ENCODE measurements at regions not wholly inside any gene's neighbourhood (a gene's known extent, or its start where the extent isn't known, plus 50 kb on each side); places are given as distances from the start of the nearest gene placed in this dataset.
A peak's percentile ranks its signal among the peaks of the same experiment; 100 is the strongest.

- no peak overlapping the region for H3K4me3 ChIP-seq (ENCODE audit: low read depth, low read length)
- DNase-seq (ENCODE audit: low read depth), result no peak
- TF ChIP-seq CTCF (IDR thresholded peaks at IDR 0.05; ENCODE audit: insufficient read depth, low read length), result no peak
These were observed 70.4 kb downstream of the GJD2 start for GRCh38 chr15:34684351-34684750.

- peak; percentile 11 for DNase-seq (ENCODE audit: low read depth)
- TF ChIP-seq CTCF (IDR thresholded peaks at IDR 0.05; ENCODE audit: insufficient read depth, low read length), result no peak
- no peak overlapping the region for H3K4me3 ChIP-seq (ENCODE audit: low read depth, low read length)
These were observed 72.1 kb downstream of the GJD2 start for GRCh38 chr15:34682674-34683073.

- DNase-seq (ENCODE audit: low read depth), result no peak
- no peak overlapping the region for H3K4me3 ChIP-seq (ENCODE audit: low read depth, low read length)
These were observed 75.5 kb downstream of the GJD2 start for GRCh38 chr15:34679291-34679690.

GRCh38 chr15:34673241-34673640, 81.6 kb downstream of the GJD2 start:
- TF ChIP-seq CTCF (IDR thresholded peaks at IDR 0.05; ENCODE audit: insufficient read depth, low read length), result no peak
- DNase-seq (ENCODE audit: low read depth), result no peak
- no peak overlapping the region for H3K4me3 ChIP-seq (ENCODE audit: low read depth, low read length)

More at GRCh38 chr15:34679291-34679690, 75.5 kb downstream of the GJD2 start:
- TF ChIP-seq CTCF (IDR thresholded peaks at IDR 0.05; ENCODE audit: insufficient read depth, low read length), result no peak

GRCh38 chr15:34665498-34666116, 82.2 kb upstream of the GOLGA8B start:
- DNase-seq (ENCODE audit: low read depth), result no peak
- no peak for TF ChIP-seq CTCF (IDR thresholded peaks at IDR 0.05; ENCODE audit: insufficient read depth, low read length)
- no peak overlapping the region for H3K4me3 ChIP-seq (ENCODE audit: low read depth, low read length)

GRCh38 chr15:34664418-34664817, 81.0 kb upstream of the GOLGA8B start:
- no peak overlapping the region for H3K4me3 ChIP-seq (ENCODE audit: low read depth, low read length)
- no peak for DNase-seq (ENCODE audit: low read depth)
- no peak for TF ChIP-seq CTCF (IDR thresholded peaks at IDR 0.05; ENCODE audit: insufficient read depth, low read length)

GRCh38 chr15:34663101-34663500, 79.7 kb upstream of the GOLGA8B start:
- DNase-seq (ENCODE audit: low read depth), result no peak
- no peak overlapping the region for H3K4me3 ChIP-seq (ENCODE audit: low read depth, low read length)
- TF ChIP-seq CTCF (IDR thresholded peaks at IDR 0.05; ENCODE audit: insufficient read depth, low read length), result no peak

Measured in fibroblast of the aortic adventitia (primary cell).